ENCODE measurements at regions not wholly inside any gene's neighbourhood (a gene's known extent, or its start where the extent isn't known, plus 50 kb on each side); places are given as distances from the start of the nearest gene placed in this dataset.
"Not testable (repeated sequence)": the region's sequence is repeated elsewhere in the genome, so short reads cannot be mapped to it uniquely, and the experiment has no call there.

GRCh38 chr6:21754891-21755290 is 161.3 kb downstream of the SOX4 start:
- no peak overlapping the region for H3K4me3 ChIP-seq (ENCODE audit: low read length, poor library complexity, severe bottlenecking)
- H3K79me2 ChIP-seq (ENCODE audit: insufficient read depth, low read length) = peaks cover 99% of the 10 kb centered on the region

GRCh38 chr6:21756487-21756886 is 162.9 kb downstream of the SOX4 start:
- no peak overlapping the region for H3K9ac ChIP-seq (ENCODE audit: low read depth, low read length, poor library complexity, severe bottlenecking)
- H3K4me3 ChIP-seq (ENCODE audit: low read length, poor library complexity, severe bottlenecking) = no peak overlapping the region
- peaks cover 98% of the 10 kb centered on the region for H3K79me2 ChIP-seq (ENCODE audit: insufficient read depth, low read length)
- peaks cover 19% of the 10 kb centered on the region for H3K4me1 ChIP-seq (ENCODE audit: insufficient read depth, low read length, poor library complexity, severe bottlenecking)
- TF ChIP-seq CTCF (conservative IDR thresholded peaks at IDR 0.05; ENCODE audit: low read length) (no peak), EZH2phosphoT487 (IDR thresholded peaks at IDR 0.05; ENCODE audit: borderline replicate concordance) (no peak)
- H3K9me3 ChIP-seq (ENCODE audit: insufficient read depth, low read depth, low read length) = no peaks in the 10 kb centered on the region
- H3F3A ChIP-seq (ENCODE audit: low read depth) = no peaks in the 10 kb centered on the region
- no peaks in the 10 kb centered on the region for H3K27me3 ChIP-seq (ENCODE audit: insufficient read depth, low read length, poor library complexity, severe bottlenecking)
- H2AFZ ChIP-seq (ENCODE audit: low read length) = no peak overlapping the region
- H3K36me3 ChIP-seq (ENCODE audit: insufficient read depth, low read length) = peaks cover 84% of the 10 kb centered on the region
- no peaks in the 10 kb centered on the region for H3K9me2 ChIP-seq (replicated peaks; ENCODE audit: low read depth, low read length)
- peaks cover 87% of the 10 kb centered on the region for H4K20me1 ChIP-seq (ENCODE audit: insufficient read depth, low read length, poor library complexity, severe bottlenecking)
- H3K4me2 ChIP-seq (ENCODE audit: low read depth, low read length, poor library complexity, severe bottlenecking) = no peak overlapping the region

More at GRCh38 chr6:21754891-21755290, 161.3 kb downstream of the SOX4 start:
- Histone ChIP-seq H3K9me2 (replicated peaks; ENCODE audit: low read depth, low read length) (no peaks in the 10 kb centered on the region), H3K4me1 (ENCODE audit: insufficient read depth, low read length, poor library complexity, severe bottlenecking) (peaks cover 34% of the 10 kb centered on the region), H3K9me3 (ENCODE audit: insufficient read depth, low read depth, low read length) (no peaks in the 10 kb centered on the region), H3K36me3 (ENCODE audit: insufficient read depth, low read length) (peaks cover 77% of the 10 kb centered on the region), H3K27me3 (ENCODE audit: insufficient read depth, low read length, poor library complexity, severe bottlenecking) (no peaks in the 10 kb centered on the region), H3K4me2 (ENCODE audit: low read depth, low read length, poor library complexity, severe bottlenecking) (no peak overlapping the region), H4K20me1 (ENCODE audit: insufficient read depth, low read length, poor library complexity, severe bottlenecking) (peaks cover 88% of the 10 kb centered on the region), H3K9ac (ENCODE audit: low read depth, low read length, poor library complexity, severe bottlenecking) (no peak overlapping the region), H2AFZ (ENCODE audit: low read length) (no peak overlapping the region), H3F3A (ENCODE audit: low read depth) (0 out of 2 replicates have a peak, but pooled peaks cover 5% of the 10 kb centered on the region)
- TF ChIP-seq EZH2phosphoT487 (IDR thresholded peaks at IDR 0.05; ENCODE audit: borderline replicate concordance) (no peak), CTCF (conservative IDR thresholded peaks at IDR 0.05; ENCODE audit: low read length) (no peak)

GRCh38 chr6:21757392-21757791 is 163.8 kb downstream of the SOX4 start:
- not testable (repeated sequence) for H3K9ac ChIP-seq (ENCODE audit: low read depth, low read length, poor library complexity, severe bottlenecking); H3K9me3 ChIP-seq (ENCODE audit: insufficient read depth, low read depth, low read length); H3K4me3 ChIP-seq (ENCODE audit: low read length, poor library complexity, severe bottlenecking); H3K4me2 ChIP-seq (ENCODE audit: low read depth, low read length, poor library complexity, severe bottlenecking); H3F3A ChIP-seq (ENCODE audit: low read depth); H2AFZ ChIP-seq (ENCODE audit: low read length); H3K27me3 ChIP-seq (ENCODE audit: insufficient read depth, low read length, poor library complexity, severe bottlenecking); H3K9me2 ChIP-seq (replicated peaks; ENCODE audit: low read depth, low read length)
- Histone ChIP-seq H3K36me3 (ENCODE audit: insufficient read depth, low read length) (peaks cover 85% of the 10 kb centered on the region), H3K79me2 (ENCODE audit: insufficient read depth, low read length) (peaks cover 98% of the 10 kb centered on the region), H4K20me1 (ENCODE audit: insufficient read depth, low read length, poor library complexity, severe bottlenecking) (peaks cover 79% of the 10 kb centered on the region), H3K4me1 (ENCODE audit: insufficient read depth, low read length, poor library complexity, severe bottlenecking) (peaks cover 10% of the 10 kb centered on the region)

GRCh38 chr6:21759721-21760120 is 166.2 kb downstream of the SOX4 start:
- H3F3A ChIP-seq (ENCODE audit: low read depth) = no peaks in the 10 kb centered on the region
- no peak overlapping the region for H3K4me3 ChIP-seq (ENCODE audit: low read length, poor library complexity, severe bottlenecking)
- H3K4me2 ChIP-seq (ENCODE audit: low read depth, low read length, poor library complexity, severe bottlenecking) = no peak overlapping the region
- H3K36me3 ChIP-seq (ENCODE audit: insufficient read depth, low read length) = peaks cover 86% of the 10 kb centered on the region
- H3K9me3 ChIP-seq (ENCODE audit: insufficient read depth, low read depth, low read length) = no peaks in the 10 kb centered on the region
- no peaks in the 10 kb centered on the region for H3K9me2 ChIP-seq (replicated peaks; ENCODE audit: low read depth, low read length)
- TF ChIP-seq CTCF (conservative IDR thresholded peaks at IDR 0.05; ENCODE audit: low read length) (no peak), EZH2phosphoT487 (IDR thresholded peaks at IDR 0.05; ENCODE audit: borderline replicate concordance) (no peak)
- H3K79me2 ChIP-seq (ENCODE audit: insufficient read depth, low read length) = peaks cover 97% of the 10 kb centered on the region
- no peak overlapping the region for H2AFZ ChIP-seq (ENCODE audit: low read length)
- H4K20me1 ChIP-seq (ENCODE audit: insufficient read depth, low read length, poor library complexity, severe bottlenecking) = peaks cover 73% of the 10 kb centered on the region
- no peak overlapping the region for H3K9ac ChIP-seq (ENCODE audit: low read depth, low read length, poor library complexity, severe bottlenecking)
- no peaks in the 10 kb centered on the region for H3K27me3 ChIP-seq (ENCODE audit: insufficient read depth, low read length, poor library complexity, severe bottlenecking)
- H3K4me1 ChIP-seq (ENCODE audit: insufficient read depth, low read length, poor library complexity, severe bottlenecking) = no peaks in the 10 kb centered on the region

- peaks cover 81% of the 10 kb centered on the region for H3K36me3 ChIP-seq (ENCODE audit: insufficient read depth, low read length)
- H3K27me3 ChIP-seq (ENCODE audit: insufficient read depth, low read length, poor library complexity, severe bottlenecking); H3K4me3 ChIP-seq (ENCODE audit: low read length, poor library complexity, severe bottlenecking); H3K9ac ChIP-seq (ENCODE audit: low read depth, low read length, poor library complexity, severe bottlenecking); H3K9me3 ChIP-seq (ENCODE audit: insufficient read depth, low read depth, low read length); H3F3A ChIP-seq (ENCODE audit: low read depth); H2AFZ ChIP-seq (ENCODE audit: low read length); H3K4me2 ChIP-seq (ENCODE audit: low read depth, low read length, poor library complexity, severe bottlenecking); H3K4me1 ChIP-seq (ENCODE audit: insufficient read depth, low read length, poor library complexity, severe bottlenecking); H3K9me2 ChIP-seq (replicated peaks; ENCODE audit: low read depth, low read length): not testable (repeated sequence)
- peaks cover 96% of the 10 kb centered on the region for H3K79me2 ChIP-seq (ENCODE audit: insufficient read depth, low read length)
- H4K20me1 ChIP-seq (ENCODE audit: insufficient read depth, low read length, poor library complexity, severe bottlenecking) = peaks cover 73% of the 10 kb centered on the region
Measured at GRCh38 chr6:21761053-21761730, 167.6 kb downstream of the SOX4 start.

All from Loucy (cell line).